ENCODE measurements at regions not wholly inside any gene's neighbourhood (a gene's known extent, or its start where the extent isn't known, plus 50 kb on each side); places are given as distances from the start of the nearest gene placed in this dataset.

DNA sequence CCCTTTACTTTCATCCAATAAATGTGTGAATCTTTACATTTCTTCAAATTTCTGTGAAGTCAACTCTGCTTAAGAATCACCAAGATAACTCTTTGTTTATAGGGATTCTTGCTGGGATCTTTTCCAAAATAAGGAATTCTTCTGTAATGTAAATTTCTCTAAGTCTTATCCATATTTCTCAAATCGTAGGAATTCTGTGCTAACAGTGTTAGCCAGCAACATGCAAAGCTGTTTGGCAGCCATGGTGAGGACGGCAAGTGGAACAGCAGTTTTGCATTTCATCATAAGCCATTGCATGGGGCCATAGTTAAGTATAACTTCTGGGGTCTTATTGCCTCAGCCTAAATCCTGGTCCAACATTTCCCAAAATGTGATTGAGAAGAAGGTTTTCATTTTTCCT, 310.5 kb upstream of the PRR16 start:
- TF ChIP-seq, protein P1, sequence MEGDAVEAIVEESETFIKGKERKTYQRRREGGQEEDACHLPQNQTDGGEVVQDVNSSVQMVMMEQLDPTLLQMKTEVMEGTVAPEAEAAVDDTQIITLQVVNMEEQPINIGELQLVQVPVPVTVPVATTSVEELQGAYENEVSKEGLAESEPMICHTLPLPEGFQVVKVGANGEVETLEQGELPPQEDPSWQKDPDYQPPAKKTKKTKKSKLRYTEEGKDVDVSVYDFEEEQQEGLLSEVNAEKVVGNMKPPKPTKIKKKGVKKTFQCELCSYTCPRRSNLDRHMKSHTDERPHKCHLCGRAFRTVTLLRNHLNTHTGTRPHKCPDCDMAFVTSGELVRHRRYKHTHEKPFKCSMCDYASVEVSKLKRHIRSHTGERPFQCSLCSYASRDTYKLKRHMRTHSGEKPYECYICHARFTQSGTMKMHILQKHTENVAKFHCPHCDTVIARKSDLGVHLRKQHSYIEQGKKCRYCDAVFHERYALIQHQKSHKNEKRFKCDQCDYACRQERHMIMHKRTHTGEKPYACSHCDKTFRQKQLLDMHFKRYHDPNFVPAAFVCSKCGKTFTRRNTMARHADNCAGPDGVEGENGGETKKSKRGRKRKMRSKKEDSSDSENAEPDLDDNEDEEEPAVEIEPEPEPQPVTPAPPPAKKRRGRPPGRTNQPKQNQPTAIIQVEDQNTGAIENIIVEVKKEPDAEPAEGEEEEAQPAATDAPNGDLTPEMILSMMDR (IDR thresholded peaks at IDR 0.05): no peak
- TF ChIP-seq POLR2A (IDR thresholded peaks at IDR 0.05): no peak
